Non-pigmented ciliary epithelial cell (primary cell): ENCODE measurements at regions not wholly inside any gene's neighbourhood (a gene's known extent, or its start where the extent isn't known, plus 50 kb on each side); places are given as distances from the start of the nearest gene placed in this dataset.

ENCODE experiments used
- DNase-seq: peaks from one replicate; pipeline ENCODE4 v3.0.0-alpha.2; 2010; ENCODE audit warnings: low read depth

DNA sequence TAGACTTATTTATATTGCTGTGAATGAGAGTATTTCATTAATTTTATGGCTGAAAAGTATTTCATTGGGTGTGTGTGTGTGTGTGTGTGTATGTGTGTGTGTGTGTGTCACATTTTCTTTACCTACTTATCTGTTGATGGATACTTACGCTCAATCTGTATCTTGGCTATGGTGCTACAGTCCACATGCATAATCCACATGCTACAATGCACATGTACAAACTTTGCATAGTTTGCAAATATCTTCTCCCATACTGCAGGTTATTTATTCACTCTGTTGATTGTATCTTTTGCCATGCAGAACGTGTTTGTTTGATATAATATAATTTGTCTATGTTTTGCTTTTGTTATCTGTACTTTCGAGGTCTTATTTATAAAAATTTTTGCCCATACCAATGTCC is 167.8 kb downstream of the RAB28 start:
- DNase-seq = no peak

DNA sequence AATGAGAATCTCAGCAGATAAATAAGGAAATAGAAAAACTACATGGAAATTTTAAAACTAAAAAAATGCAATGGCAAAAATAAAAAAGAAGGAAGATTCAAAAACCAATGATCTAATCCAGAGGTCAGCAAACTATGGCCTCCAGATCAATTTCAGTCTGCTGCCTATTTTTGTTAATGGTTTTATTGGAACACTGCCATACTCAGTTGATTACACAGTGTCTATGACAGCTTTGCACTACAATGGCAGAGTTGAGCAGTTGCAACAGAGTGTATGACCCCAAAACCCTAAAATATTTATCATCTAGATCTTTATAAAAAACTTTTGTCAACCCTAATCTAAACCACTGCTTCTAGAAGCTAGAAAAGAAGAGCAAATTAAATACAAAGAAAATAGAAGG is 170.3 kb downstream of the RAB28 start:
- no peak for DNase-seq

DNA sequence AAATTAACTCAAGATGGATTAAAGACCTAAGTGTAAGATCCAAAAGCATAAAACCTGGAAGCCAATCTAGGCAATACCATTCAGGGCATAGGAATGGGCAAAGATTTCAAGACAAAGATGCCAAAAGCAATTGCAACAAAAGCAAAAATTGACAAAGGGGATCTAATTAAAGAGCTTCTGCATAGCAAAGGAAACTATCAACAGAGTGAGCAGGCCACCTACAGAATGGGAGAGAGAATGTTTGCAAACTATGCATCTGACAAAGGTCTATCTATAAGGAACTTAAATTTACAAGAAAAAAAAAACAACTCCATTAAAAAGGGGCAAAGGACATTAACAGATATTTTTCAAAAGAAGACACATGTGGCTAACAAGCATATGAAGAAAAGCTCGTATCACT is 171.9 kb downstream of the RAB28 start:
- DNase-seq = no peak

DNA sequence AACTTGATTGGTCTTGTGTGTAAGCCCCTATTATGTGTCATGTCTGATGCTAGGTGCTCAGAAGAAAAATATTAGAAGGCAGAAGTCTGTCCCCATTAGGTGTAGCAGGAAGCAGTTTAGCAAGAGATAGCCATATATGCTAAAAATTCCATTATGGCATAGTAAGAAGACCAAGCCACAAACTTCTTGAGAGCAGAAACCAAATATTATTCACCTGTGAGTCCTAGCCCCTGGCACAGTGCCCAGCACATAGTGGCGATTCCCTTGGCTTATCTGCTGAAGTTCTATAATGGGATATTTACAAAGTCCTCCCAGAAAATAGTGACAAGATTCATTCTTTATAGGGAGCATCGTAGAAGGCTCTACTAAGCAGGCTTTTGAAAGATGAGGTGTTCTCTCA is 174.4 kb downstream of the RAB28 start:
- no peak for DNase-seq

DNA sequence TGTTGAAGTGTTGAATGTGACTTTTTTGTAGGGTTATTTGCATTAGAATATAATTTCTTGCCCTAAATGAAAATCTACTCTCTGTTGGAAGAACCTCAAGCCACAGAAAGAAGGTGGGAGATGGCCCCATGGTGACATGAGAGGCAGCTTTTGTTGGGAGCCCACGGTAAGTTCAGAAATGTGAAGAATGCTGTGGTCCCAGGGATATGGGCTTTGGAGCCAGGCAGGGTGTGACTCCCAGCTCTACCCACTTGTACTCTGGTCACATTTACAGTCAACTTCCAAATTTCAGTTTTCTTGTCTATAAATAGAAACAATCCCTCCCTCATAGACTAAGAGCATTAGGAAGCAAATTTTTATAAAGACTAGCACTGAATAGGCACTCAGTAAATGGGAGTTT is 177.8 kb downstream of the RAB28 start:
- DNase-seq = no peak

DNA sequence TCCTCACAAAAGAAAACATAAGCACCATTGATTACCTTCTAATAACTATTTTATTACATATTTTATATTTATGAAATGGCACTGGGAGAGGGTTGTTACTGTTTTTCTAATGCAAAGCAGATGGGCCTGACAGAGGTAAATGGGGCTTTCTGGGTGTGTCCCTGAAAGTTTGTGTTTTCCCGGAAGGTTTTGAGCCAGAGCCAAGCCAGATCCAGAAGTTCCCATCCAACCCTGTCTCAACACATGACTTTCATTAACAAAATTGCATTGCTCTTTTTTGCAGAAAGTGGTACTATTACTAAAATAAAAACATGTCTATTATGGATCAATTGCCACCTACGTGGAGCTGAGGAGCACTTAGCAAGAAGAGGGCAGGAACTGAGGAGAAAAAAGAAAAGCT is 181.3 kb downstream of the RAB28 start:
- no peak for DNase-seq

DNA sequence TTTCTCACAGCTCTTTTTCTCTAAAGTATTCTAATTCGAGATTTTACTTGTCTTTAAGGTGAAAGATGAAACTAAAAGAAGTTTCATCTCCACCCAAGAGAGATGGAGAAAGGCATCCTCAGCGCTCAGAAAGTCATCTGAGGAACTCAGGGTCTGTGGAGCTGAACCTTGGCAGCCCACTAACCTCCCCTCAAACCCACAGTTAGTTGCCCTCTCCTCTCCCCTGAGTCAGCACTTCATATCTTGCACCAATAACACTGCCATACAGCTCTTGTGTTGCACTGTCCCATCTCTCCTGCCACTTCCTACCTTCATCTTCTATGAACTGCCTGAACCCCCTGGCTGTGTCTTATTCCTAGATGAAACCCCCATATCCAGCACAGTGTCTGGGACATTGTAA is 184.8 kb downstream of the RAB28 start:
- DNase-seq = no peak

DNA sequence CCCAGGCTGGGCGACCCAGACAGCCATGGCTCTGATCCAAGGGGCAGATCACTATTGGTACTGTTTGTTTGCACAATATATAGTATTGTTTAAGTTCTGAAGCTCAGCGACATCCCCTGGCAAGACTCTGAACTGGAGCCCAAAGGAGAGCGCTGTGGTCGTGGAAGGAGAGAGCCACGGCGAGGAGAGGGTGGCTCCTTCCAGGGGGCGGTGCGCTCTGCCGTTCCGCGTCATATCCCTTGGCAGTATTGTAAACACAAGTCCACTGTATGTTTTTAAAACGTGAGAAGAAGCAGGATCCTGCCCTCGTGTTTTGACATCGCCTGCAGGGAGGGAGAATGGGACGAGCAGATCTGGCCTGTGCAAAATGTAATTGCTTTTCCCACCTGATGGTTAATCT is 185.5 kb downstream of the RAB28 start:
- no peak for DNase-seq

DNA sequence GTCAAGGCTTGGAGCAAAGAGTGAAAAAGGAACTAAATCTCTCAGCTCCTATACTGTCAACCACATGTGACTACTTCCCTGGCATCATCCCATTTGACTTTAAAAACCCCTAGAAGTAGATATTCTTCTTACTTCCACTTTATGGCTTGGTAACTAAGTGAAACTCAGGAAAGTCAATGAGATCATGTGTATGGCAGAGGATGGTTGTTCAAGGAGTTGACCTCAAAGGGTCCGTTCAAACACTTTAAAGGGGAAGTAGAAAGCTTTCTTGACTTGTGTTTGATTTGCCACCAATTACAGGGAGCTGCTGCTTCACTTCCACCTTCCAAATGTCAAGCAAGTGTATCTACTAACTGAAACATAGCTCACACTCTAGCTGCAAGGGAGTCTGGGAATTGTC is 187.2 kb downstream of the RAB28 start:
- DNase-seq = no peak

DNA sequence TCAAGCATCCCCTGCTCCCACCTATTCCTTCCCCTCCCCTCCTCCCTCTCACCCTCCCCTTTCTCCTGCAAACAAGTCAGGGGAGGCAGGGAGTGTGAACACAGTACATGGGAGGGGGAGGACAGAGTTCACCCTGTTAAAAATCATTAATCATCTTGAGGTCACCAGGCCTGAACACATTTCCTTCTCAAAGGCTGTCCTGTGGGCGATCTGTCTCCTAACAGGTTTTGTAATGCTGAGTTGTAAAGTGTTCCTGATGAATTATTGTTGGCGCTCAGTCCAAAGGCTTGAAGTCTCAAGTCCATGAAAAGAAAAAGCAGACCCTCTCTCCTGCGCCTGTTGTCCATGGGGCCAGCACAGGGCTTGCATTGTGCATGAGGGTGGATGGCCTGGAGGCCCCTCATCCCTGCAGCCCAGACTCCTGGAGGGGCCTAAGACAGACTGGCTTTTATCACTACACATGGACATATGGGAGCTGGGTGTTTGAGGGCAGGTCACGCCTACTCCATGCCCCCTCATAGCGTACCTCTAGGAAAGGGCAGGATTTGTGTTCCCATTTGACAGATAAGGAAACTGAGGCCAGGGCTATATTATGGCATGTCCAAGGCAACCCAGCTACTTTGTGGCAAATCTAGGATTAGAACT is 189.1 kb downstream of the RAB28 start:
- DNase-seq = no peak

DNA sequence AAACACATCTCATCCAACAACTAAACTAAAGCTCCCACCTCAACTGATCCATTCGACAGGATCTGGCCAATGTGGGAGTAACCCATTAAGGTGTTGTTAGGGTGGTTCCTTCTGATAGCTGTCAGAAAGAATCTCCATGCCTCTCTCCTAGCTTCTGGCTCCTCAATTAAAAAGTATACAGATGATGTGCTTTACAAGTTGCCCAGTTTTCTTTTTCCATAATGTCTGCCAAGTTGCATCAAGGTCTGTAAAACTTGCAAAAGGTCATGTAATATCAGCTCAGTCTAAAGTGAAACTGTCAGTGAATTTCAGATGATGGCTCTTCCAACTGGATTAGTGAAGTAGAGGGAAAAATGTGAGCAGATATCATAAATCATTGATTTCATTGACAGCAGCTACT is 191.8 kb downstream of the RAB28 start:
- DNase-seq = no peak

DNA sequence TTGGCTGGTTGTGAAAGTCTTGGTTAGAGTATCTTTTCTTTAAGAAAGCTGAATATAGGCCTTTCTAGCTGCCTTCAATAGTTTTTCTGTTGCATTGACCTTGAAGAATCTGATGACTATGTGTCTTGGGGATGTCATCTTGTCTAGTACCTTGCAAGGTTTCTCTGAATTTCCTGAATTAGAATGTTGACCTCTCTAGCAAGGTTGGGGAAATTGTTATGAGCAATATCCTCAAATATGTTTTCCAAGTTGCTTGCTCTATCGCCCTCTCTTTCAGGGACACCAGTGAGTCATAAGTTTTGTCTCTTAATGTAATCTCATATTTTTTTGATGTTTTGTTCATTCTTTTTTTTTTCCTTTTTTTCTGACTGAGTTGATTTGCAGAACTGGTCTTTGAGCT is 194.7 kb downstream of the RAB28 start:
- DNase-seq = peak; percentile 49

DNA sequence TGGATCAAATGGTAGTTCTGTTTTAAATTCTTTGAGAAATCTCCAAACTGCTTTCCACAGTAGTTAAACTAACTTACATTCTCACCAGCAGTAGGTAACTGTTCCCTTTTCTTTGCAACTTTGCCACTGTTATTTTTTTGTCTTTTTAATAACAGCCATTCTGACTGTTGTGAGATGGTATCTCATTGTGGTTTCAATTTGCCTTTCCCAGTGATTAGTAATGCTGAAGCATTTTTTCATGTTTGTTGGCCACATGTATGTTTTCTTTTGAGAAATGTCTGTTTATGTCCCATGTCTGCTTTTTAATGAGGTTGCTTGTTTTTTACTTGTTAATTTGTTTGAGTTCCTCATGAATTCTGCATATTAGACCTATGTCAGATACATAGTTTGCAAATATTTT is 198.8 kb downstream of the RAB28 start:
- DNase-seq = no peak

DNA sequence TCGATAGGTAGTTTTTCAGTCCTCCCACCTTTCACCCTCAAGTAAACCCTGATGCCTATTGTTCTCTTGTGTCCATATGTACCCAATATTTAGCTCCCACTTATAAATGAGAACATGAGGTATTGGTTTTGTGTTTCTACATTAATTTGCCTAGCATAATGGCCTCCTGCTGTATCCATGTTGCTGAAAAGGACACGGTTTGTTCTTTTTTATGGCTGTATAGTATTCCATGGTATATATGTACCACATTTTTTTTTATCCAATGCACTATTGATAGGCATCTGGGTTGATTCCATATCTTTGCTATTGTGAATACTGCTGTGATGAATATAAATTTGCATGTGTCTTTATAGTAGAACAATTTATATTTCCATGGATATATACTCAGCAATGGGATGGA is 199.2 kb downstream of the RAB28 start:
- DNase-seq = no peak

DNA sequence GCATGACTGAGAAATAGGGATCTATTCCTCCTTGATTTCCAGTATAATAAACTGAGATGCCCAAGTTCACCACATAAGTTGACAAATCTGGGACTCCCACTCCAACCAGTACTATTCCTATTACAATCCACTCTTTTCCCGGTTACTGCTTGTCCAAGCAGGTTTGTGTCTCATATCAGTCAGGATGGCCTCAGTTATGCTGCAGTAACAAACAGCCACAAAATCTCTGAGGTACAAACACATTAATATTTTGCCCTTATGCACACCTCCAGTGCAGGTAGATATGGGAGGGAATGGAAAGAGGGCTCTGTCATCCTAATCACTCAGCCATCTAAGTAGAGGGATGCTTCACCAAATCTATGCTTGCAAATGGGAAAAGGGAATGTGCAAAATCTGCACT is 207.8 kb downstream of the RAB28 start:
- DNase-seq = no peak

DNA sequence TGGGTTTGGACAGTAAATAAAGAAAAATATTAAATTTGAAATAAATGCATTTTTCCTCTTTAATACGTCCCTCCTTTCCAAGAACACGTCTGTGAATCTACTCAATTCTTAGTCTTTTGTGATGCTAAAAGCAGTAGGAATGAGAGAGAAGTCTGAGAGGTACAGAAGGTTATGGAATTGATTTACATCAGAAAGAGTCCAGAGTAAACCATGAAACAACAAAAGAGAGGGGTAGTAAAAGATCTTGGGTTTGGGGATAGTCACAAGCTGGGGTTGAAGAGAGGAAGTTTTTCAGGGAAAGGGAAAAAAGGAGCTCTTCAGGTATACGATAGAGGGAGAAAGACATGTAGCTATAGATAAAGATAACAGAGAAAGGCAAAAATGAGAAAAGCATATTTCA is 215.4 kb downstream of the RAB28 start:
- no peak for DNase-seq

DNA sequence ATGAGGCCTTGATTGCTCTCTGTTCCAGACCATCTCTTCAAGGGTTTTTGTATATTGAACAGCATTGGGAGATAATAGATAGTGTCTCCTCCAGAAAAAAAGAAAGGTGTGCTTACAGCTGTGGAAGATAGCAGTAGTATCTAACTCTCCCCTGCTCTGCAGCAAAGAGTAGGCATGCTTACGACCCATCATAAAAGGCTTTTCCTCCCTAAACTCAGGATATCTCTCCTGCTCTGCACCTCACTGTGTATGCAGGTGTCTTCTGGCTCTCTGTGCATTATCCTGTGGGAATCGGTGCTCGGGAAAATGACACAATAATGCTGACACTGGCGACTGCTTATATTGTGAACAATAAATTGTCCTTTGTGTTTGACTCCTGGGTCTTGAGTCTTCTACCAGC is 216.0 kb downstream of the RAB28 start:
- no peak for DNase-seq

DNA sequence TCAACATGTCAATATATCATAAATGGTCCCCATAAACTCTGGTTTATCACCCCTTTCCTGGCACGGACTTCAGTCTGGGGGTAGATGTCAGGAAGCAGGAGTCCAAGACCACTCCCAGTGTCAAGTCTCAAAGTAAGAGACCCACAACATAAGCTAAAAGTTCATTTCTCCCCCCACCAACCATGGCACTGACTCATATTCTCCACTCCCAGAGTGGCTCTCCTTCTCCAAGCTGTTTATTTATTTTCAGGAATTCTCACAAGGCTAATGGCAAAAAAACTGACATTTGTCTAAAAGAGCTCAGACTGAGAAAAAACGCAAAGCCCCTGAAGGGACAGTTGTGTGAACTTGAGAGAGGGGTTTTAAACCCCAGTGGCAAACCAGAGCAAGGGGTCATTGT is 217.0 kb downstream of the RAB28 start:
- DNase-seq = no peak

DNA sequence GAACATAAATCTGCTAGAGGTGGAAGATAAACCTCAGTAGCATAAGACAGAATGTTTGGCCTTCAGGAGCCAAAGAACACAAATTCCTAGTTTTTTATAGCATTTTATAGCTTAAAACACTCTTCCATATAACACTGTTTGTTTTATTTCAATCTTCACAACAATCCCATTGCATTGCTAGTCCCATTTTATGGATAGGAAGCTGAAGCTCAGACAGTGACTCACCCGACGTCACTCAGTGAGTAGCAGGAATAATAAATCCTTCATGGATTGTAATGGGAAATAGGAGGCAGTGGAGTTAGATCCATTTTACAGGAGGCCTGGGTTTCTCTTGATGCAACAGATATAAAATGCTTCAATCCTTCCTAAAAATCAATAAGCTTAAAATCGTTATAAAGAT is 217.5 kb downstream of the RAB28 start:
- DNase-seq = no peak

DNA sequence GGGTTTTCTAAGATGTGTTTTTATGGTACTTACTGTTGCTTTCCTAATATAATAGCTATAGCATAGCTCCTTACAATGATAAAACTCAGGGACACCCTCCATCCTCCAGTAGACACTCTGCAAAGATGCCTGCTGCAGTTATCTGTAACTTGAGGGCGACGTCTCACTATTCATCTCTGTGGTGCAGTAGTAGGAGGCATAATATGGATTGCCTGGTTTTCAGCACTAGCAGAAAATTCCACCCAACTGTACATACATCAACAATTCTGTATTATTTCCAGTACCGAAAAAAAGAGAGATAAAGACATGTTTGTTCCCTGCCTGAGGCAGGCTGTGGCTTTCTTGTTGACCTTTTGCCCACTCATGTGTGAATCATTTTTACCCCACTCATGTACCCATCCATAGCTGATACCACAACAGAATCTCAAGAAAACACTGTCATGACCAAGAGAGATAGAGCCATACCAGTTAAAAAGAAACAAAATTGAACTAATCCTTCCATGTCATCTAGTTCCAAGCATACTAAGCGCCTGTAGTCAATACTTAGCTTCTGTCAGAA is 220.1 kb downstream of the RAB28 start:
- no peak for DNase-seq

DNA sequence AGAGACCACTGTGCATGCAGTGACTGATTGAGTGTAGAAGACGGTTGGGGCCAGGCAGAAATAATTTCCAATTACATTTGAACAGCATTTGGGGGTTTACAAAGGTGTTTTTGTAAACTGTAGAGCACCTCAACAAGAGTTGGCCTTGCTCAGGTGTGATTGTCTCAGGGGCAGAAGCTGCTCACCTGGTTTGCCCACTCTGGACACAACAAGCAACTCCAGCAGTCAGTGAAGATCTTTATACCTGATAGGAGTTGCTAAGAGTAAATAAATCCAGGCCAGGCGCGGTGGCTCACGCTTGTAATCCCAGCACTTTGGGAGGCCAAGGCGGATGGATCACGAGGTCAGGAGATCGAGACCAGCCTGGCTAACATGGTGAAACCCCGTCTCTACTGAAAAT is 221.3 kb downstream of the RAB28 start:
- DNase-seq = no peak

DNA sequence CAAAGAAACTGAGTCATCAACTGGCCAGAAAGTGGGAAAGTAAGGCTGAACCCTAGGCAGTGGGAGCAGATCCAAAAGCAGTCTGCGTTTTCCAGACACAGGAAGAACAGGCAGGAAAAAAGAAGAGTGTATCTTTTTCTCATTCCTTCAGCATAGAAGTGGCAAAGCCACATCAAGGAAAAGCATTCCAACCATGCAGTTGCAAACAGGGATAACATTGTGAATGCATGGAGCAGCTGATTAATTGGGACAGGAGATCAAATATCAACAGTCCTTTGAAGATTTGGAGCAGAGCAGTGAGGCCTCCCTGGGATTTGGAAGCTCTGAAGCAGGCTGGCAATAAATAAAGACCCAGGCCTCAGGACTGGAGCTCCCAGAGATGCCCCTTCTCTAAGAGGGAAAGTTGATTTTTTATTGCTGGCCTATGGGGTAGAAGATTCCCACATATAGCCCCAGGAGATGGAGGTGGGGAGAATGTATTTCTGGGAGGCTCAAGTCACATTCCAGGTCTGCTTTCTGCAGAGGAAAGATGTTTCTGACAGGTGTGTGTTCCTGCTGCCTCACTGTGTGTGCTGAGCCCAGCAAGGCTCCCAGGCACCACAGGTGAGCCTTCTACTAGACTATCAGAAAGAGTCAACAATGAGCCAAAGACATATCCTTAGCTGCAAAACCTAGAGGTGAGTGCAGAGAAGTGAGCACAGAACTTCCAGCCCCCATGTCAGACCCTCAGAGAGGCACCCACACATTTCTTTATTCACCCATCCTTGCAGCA is 222.5 kb downstream of the RAB28 start:
- no peak for DNase-seq

DNA sequence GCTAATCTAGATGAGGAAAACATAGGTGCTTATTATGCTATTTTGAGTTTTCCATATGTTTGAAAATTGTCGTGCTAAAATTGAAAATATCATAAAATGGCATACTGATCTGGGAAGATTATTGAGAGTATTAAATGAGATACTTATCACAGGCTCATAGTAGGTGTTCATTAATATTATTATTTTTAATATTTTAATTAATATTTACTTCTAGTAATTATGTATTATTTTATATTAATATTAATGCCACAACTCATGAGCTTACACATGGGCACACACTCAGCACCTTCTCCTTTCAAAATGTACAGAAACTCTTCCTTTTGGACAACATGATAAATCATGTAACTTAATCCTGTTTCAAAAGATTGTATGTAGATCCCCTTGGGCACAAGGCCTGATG is 223.6 kb downstream of the RAB28 start:
- no peak for DNase-seq

DNA sequence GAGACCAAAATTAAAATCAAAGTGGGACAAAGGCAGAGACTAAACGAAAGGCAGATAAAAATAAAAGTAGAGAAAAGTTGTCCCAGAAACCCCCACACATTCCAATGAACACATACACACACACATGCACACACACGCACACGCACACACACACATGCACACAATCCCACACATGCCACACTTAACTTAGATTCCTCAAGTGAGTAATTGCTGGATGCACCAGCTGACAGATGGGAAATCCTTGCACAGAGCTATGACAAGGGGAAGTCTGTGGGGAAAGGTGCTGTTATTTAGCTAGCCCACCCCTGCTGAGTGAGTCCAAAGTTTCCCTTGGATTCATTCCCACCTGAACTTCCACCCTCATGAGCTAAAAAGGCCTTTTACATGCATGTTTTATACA is 233.9 kb downstream of the RAB28 start:
- DNase-seq = no peak
